Stimulated activated CD4-positive, alpha-beta T cell treated with anti-CD3 and anti-CD28 coated beads, Interleukin-15, amount 100 ng/mL, for 24 hours (primary cell): ENCODE measurements at regions not wholly inside any gene's neighbourhood (a gene's known extent, or its start where the extent isn't known, plus 50 kb on each side); places are given as distances from the start of the nearest gene placed in this dataset.
"Not testable (repeated sequence)": the region's sequence is repeated elsewhere in the genome, so short reads cannot be mapped to it uniquely, and the experiment has no call there.

Source experiments
- DNase-seq: peaks from one replicate; pipeline ENCODE4 v3.0.0-alpha.2; 2020

- DNase-seq: no peak
Measured at GRCh38 chr12:131230340-131231031, 276.8 kb downstream of the ADGRD1 start.

GRCh38 chr12:131231032-131231980, 277.6 kb downstream of the ADGRD1 start:
- DNase-seq: no peak

- DNase-seq: no peak
Measured at GRCh38 chr12:131232036-131232435, 278.3 kb downstream of the ADGRD1 start.

- DNase-seq: not testable (repeated sequence)
Measured at GRCh38 chr12:131232872-131233271, 279.2 kb downstream of the ADGRD1 start.

GRCh38 chr12:131233850-131234789, 280.4 kb downstream of the ADGRD1 start:
- not testable (repeated sequence) for DNase-seq

GRCh38 chr12:131234841-131235271, 281.1 kb downstream of the ADGRD1 start:
- not testable (repeated sequence) for DNase-seq

GRCh38 chr12:131235871-131236271, 282.2 kb downstream of the ADGRD1 start:
- DNase-seq: no peak

- no peak for DNase-seq
Measured at GRCh38 chr12:131239384-131240094, 285.8 kb downstream of the ADGRD1 start.

- DNase-seq: no peak
Measured at GRCh38 chr12:131241517-131241916, 287.8 kb downstream of the ADGRD1 start.

GRCh38 chr12:131242741-131243496, 289.2 kb downstream of the ADGRD1 start:
- DNase-seq: peak; percentile 30

- DNase-seq: not testable (repeated sequence)
Measured at GRCh38 chr12:131244157-131244688, 290.5 kb downstream of the ADGRD1 start.

GRCh38 chr12:131245161-131245560, 291.5 kb downstream of the ADGRD1 start:
- DNase-seq: not testable (repeated sequence)

- DNase-seq: no peak
Measured at GRCh38 chr12:131245564-131246355, 292.1 kb downstream of the ADGRD1 start.

- not testable (repeated sequence) for DNase-seq
Measured at GRCh38 chr12:131247026-131247725, 293.5 kb downstream of the ADGRD1 start.

- not testable (repeated sequence) for DNase-seq
Measured at GRCh38 chr12:131247875-131248274, 294.2 kb downstream of the ADGRD1 start.

- no peak for DNase-seq
Measured at GRCh38 chr12:131249246-131250027, 295.7 kb downstream of the ADGRD1 start.

GRCh38 chr12:131250028-131250950, 296.6 kb downstream of the ADGRD1 start:
- no peak for DNase-seq
